Adrenal gland (tissue), 5 donors: ENCODE measurements at regions not wholly inside any gene's neighbourhood (a gene's known extent, or its start where the extent isn't known, plus 50 kb on each side); places are given as distances from the start of the nearest gene placed in this dataset.
"Not testable (repeated sequence)": the region's sequence is repeated elsewhere in the genome, so short reads cannot be mapped to it uniquely, and the experiment has no call there.

ENCODE experiments used
- POLR2A ChIP-seq, 2 donors: fragments of 450-650 bp; IDR thresholded peaks; one replicate each; pipeline ENCODE4 v1.6.1; 2017; ENCODE audit warnings: antibody characterized with exemption in 2 of 2, mild to moderate bottlenecking in 2 of 2, moderate library complexity in 1 of 2
- TF ChIP-seq, protein P1 (sequence below), 6 experiments: fragments of 450-650 bp in 4 of 6; fragments of 200-600 bp in 2 of 6; sonication (generic) in 1 of 6; IDR thresholded peaks; 1 replicate in 5 of 6; 2 replicates in 1 of 6; pipeline versions ENCODE4 v1.5.1 to v1.8.0; 2016 to 2021; ENCODE audit warnings: antibody characterized with exemption in 6 of 6, mild to moderate bottlenecking in 2 of 6, moderate library complexity in 1 of 6
- donor health status: DM: no; HTN: no; CAD: no.

DNA sequence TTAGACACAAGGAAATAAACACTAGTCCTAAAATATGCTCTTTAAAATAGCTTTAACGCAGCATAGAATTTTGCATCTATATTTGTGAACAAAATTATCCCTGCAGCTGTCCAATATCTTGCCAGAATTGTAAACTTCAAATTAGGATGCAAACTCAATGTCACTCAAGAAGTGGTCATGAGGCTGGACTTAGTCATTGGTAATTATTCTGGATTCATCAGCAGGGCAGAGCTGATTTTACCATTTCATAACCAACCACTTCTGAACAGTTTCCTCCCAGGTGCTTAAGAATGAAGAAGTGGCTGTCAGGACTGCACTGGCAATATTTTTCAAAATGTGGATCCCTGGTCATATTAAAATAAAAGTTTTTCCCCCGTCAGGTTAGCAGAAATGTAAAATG, 219.5 kb downstream of the SPATA31A6 start:
- TF ChIP-seq POLR2A (IDR thresholded peaks at IDR 0.05): not testable (repeated sequence)
- TF ChIP-seq, protein P1, sequence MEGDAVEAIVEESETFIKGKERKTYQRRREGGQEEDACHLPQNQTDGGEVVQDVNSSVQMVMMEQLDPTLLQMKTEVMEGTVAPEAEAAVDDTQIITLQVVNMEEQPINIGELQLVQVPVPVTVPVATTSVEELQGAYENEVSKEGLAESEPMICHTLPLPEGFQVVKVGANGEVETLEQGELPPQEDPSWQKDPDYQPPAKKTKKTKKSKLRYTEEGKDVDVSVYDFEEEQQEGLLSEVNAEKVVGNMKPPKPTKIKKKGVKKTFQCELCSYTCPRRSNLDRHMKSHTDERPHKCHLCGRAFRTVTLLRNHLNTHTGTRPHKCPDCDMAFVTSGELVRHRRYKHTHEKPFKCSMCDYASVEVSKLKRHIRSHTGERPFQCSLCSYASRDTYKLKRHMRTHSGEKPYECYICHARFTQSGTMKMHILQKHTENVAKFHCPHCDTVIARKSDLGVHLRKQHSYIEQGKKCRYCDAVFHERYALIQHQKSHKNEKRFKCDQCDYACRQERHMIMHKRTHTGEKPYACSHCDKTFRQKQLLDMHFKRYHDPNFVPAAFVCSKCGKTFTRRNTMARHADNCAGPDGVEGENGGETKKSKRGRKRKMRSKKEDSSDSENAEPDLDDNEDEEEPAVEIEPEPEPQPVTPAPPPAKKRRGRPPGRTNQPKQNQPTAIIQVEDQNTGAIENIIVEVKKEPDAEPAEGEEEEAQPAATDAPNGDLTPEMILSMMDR (IDR thresholded peaks at IDR 0.05): not testable (repeated sequence)
